ENCODE measurements at regions not wholly inside any gene's neighbourhood (a gene's known extent, or its start where the extent isn't known, plus 50 kb on each side); places are given as distances from the start of the nearest gene placed in this dataset.

DNA sequence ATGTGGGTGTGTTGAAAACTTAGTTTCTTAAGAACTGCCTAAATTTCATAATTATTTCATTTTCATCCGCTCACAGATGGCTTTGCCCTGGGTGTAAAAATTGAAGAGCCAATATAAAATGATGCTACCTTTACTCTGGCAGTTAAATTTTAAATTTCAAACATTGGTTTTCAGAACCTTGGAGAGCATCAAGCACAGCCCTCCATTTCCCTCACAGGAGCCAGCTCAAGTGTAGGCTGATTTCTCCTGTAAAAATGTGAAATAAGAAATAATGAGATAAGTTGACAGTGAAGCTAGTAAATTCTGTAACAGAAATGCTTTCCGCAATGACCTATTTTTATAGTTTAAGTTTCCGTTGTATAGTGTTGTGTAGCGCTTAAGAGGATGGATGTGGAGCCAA is 53.9 kb upstream of the AKT3 start:
- no peak overlapping the region for H2BK20ac ChIP-seq (ENCODE audit: low read length)
- H3K9me3 ChIP-seq (ENCODE audit: insufficient read depth in 2 of 2, low read depth in 1 of 2, low read length in 1 of 2), result no peaks in the 10 kb centered on the region
- no peak overlapping the region for H3K23ac ChIP-seq (ENCODE audit: insufficient read length)
- no peak overlapping the region for H3K9ac ChIP-seq (replicated peaks in 1 of 4; ENCODE audit: extremely low read depth in 1 of 4, low read depth in 3 of 4, low read length in 3 of 4)
- no peaks in the 10 kb centered on the region for H4K20me1 ChIP-seq (replicated peaks in 1 of 2; ENCODE audit: control insufficient read depth in 1 of 2, insufficient read depth in 2 of 2, low read length in 2 of 2)
- no peak overlapping the region for H3K14ac ChIP-seq (ENCODE audit: insufficient read length)
- TF ChIP-seq SP4 (IDR thresholded peaks at IDR 0.05; ENCODE audit: low read length) (no peak), YY1 (IDR thresholded peaks at IDR 0.05; ENCODE audit: low read depth, low read length) (peak; percentile 76; the same call in 1 of the 2 replicates)
- CTCF ChIA-PET (ENCODE audit: partially characterized antibody), result interaction anchor here (0.7 to 1.8 kb wide), 4 partner anchors 13 to 153 kb away, joined by 3 to 5 read pairs (median 4); no protein-coding TSS in a partner anchor
- H3K79me1 ChIP-seq (ENCODE audit: low read depth, low read length), result no peaks in the 10 kb centered on the region
- H3K4me2 ChIP-seq (ENCODE audit: insufficient read depth in 1 of 2, low read depth in 2 of 2, low read length in 2 of 2), result no peak overlapping the region
- no peak overlapping the region for H2BK15ac ChIP-seq (ENCODE audit: low read length)
- no peak overlapping the region for H2BK12ac ChIP-seq (ENCODE audit: low read depth, low read length)
- H3K27ac ChIP-seq (ENCODE audit: low read depth, low read length), result no peak overlapping the region
- WGBS, 2 experiments (ENCODE audit: extremely low coverage in 1 of 2, insufficient coverage in 1 of 2, insufficient read length in 1 of 2, insufficient replicate concordance in 2 of 2, low coverage in 1 of 2, low lambda C conversion rate in 2 of 2, missing lambda C conversion rate in 1 of 2), result 92% methylated on average over 4 of the region's 4 CpGs; no CpG with 5 or more reads in 1 of the 2 experiments
- H2BK120ac ChIP-seq (replicated peaks; ENCODE audit: low read depth, low read length), result no peak overlapping the region
- no peak overlapping the region for H2AK5ac ChIP-seq (ENCODE audit: low read depth, low read length)
- H3K4me3 ChIP-seq (ENCODE audit: extremely low read depth in 1 of 4, insufficient read depth in 2 of 4, low read depth in 3 of 4, low read length in 4 of 4), result no peak overlapping the region
- H4K5ac ChIP-seq (ENCODE audit: insufficient read length, low read depth, low read length), result no peak overlapping the region
- H3K56ac ChIP-seq (replicated peaks; ENCODE audit: insufficient read length, low read depth, low read length), result no peak overlapping the region
- H3K4ac ChIP-seq (replicated peaks; ENCODE audit: insufficient read length, low read depth, low read length), result no peak overlapping the region
- H3K18ac ChIP-seq (ENCODE audit: extremely low read depth, low read length), result no peak overlapping the region
- no peak overlapping the region for H2AFZ ChIP-seq (ENCODE audit: low read length)
- DNase-seq (ENCODE audit: low read depth in 1 of 2, low spot score in 2 of 2), result peak in 1 of 2 experiments; percentile 36
- H4K8ac ChIP-seq (ENCODE audit: extremely low read depth, insufficient read depth, low read length), result no peak overlapping the region
- no peaks in the 10 kb centered on the region for H3K4me1 ChIP-seq (replicated peaks in 1 of 4; ENCODE audit: control insufficient read depth in 3 of 4, insufficient read depth in 4 of 4, low read length in 3 of 4)
- H4K91ac ChIP-seq (replicated peaks; ENCODE audit: insufficient read length, low read length), result no peak overlapping the region
- H2BK5ac ChIP-seq (ENCODE audit: low read depth, low read length), result no peak overlapping the region
- no peaks in the 10 kb centered on the region for H3K27me3 ChIP-seq (replicated peaks in 1 of 4; ENCODE audit: control insufficient read depth in 3 of 4, extremely low read depth in 1 of 4, insufficient read depth in 3 of 4, low read length in 3 of 4)
- POLR2A ChIA-PET (ENCODE audit: partially characterized antibody), result interaction anchor here (1.3 kb wide), 1 partner anchor 13 kb away, joined by 6 read pairs; no protein-coding TSS in a partner anchor
- FAIRE-seq, result no peak
- no peaks in the 10 kb centered on the region for H3K36me3 ChIP-seq (ENCODE audit: control insufficient read depth in 2 of 4, insufficient read depth in 4 of 4, low read length in 3 of 4)
- no peaks in the 10 kb centered on the region for H3K23me2 ChIP-seq (ENCODE audit: low read depth, low read length)
- no peaks in the 10 kb centered on the region for H3K79me2 ChIP-seq (ENCODE audit: control insufficient read depth in 1 of 2, insufficient read depth in 2 of 2, low read length in 2 of 2)

All from H1 (cell line).